ENCODE measurements at regions not wholly inside any gene's neighbourhood (a gene's known extent, or its start where the extent isn't known, plus 50 kb on each side); places are given as distances from the start of the nearest gene placed in this dataset.

DNA sequence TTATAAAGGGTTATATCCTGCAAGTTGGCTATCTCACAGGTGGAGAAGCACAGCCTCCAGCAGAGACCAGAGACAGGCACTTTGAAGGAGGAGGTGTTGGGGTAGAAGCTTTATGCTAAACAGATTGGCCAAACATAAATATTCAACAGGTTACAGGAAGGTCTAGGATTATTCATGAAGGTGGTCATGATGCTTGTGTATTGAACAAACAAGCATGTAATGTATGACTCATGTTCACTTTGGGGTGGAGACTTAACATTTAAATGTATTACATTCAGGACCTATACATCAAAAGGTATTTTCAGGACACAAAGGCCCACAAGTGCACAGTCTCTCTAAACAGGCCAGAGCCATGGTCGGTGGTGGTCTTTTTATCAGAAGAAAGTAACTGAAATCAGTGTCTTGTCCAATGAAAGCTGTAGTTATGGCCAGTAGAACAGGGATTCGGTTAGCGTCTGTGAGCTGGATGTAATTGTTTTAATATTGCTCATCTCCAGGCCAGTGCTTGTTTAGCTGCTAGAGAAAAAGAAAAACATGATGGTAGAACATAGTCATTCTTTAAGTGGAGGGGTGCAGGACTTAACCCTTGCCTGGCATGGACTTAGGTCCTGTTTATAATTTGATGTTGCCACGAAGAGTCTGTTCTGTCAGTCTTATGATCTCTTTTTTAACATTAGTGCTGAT is 555.2 kb upstream of the PCDH10 start:
- no peak overlapping the region for H3K27ac ChIP-seq
- no peak overlapping the region for H3K4me3 ChIP-seq
- WGBS = 65% methylated on average over 4 of the region's 4 CpGs
- no peak for DNase-seq (ENCODE audit: low spot score)
- H3K4me1 ChIP-seq (replicated peaks) = no peaks in the 10 kb centered on the region
- H3K27me3 ChIP-seq (replicated peaks; ENCODE audit: insufficient read depth) = no peaks in the 10 kb centered on the region
- TF ChIP-seq, protein P1, sequence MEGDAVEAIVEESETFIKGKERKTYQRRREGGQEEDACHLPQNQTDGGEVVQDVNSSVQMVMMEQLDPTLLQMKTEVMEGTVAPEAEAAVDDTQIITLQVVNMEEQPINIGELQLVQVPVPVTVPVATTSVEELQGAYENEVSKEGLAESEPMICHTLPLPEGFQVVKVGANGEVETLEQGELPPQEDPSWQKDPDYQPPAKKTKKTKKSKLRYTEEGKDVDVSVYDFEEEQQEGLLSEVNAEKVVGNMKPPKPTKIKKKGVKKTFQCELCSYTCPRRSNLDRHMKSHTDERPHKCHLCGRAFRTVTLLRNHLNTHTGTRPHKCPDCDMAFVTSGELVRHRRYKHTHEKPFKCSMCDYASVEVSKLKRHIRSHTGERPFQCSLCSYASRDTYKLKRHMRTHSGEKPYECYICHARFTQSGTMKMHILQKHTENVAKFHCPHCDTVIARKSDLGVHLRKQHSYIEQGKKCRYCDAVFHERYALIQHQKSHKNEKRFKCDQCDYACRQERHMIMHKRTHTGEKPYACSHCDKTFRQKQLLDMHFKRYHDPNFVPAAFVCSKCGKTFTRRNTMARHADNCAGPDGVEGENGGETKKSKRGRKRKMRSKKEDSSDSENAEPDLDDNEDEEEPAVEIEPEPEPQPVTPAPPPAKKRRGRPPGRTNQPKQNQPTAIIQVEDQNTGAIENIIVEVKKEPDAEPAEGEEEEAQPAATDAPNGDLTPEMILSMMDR (IDR thresholded peaks at IDR 0.05) = no peak
- TF ChIP-seq POLR2A (IDR thresholded peaks at IDR 0.05) = no peak
- TF ChIP-seq POLR2AphosphoS5 (IDR thresholded peaks at IDR 0.05) = no peak
- no peaks in the 10 kb centered on the region for H3K36me3 ChIP-seq
- H3K9me3 ChIP-seq = no peaks in the 10 kb centered on the region
- intact Hi-C loops (cut with DNase I) = no loop called here

DNA sequence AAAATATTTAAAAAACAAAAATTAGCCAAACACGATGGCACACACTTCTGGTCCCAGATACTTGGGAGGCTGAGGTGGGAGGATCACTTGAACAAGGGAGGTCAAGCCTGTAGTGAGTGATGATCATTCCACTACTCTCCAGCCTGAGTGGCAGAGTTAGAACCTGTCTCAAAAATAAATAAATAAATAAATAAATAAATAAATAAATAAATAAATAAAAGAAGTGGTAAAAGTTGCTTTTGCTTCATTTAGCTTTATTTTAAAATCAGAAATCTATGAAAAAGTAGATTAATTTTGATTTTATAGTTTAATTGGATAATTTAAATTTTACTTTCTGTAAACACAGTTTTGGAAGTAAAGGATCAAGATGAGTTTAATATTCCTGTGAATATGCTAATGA is 552.9 kb upstream of the PCDH10 start:
- H3K27ac ChIP-seq = no peak overlapping the region
- WGBS = 93% methylated on average over 1 of the region's 1 CpG
- H3K4me1 ChIP-seq (replicated peaks) = no peaks in the 10 kb centered on the region
- H3K4me3 ChIP-seq = no peak overlapping the region
- intact Hi-C loops (cut with DNase I) = no loop called here
- H3K36me3 ChIP-seq = no peaks in the 10 kb centered on the region
- DNase-seq (ENCODE audit: low spot score) = no peak
- TF ChIP-seq, protein P1 (IDR thresholded peaks at IDR 0.05) = no peak
- no peak for TF ChIP-seq POLR2A (IDR thresholded peaks at IDR 0.05)
- TF ChIP-seq POLR2AphosphoS5 (IDR thresholded peaks at IDR 0.05) = no peak
- no peaks in the 10 kb centered on the region for H3K27me3 ChIP-seq (replicated peaks; ENCODE audit: insufficient read depth)
- no peaks in the 10 kb centered on the region for H3K9me3 ChIP-seq

DNA sequence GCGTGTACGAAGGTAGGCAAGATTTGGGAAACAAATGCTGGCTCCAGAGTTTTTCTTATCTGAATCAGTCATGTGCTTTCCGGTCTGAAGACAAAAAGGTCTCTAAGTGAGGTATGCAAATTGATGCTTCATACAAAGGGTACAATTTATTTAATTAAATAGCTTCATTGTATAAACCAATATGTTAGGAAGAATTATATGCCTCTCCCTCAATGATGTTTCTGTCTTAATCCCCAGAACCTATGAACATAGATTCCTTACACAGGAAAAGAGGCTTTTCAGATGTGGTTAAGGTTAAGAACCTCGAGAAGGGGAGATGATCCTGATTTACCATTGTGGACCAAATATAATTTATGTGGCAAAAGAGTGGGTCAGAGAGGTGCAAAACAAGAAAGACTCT is 543.5 kb upstream of the PCDH10 start:
- 70% methylated on average over 4 of the region's 4 CpGs for WGBS
- no peak for DNase-seq (ENCODE audit: low spot score)
- no peak overlapping the region for H3K27ac ChIP-seq
- no peaks in the 10 kb centered on the region for H3K4me1 ChIP-seq (replicated peaks)
- H3K27me3 ChIP-seq (replicated peaks; ENCODE audit: insufficient read depth) = no peaks in the 10 kb centered on the region
- H3K9me3 ChIP-seq = no peaks in the 10 kb centered on the region
- intact Hi-C loops (cut with DNase I) = no loop called here
- no peak overlapping the region for H3K4me3 ChIP-seq
- H3K36me3 ChIP-seq = no peaks in the 10 kb centered on the region
- TF ChIP-seq POLR2A (IDR thresholded peaks at IDR 0.05) = no peak
- TF ChIP-seq, protein P1 (IDR thresholded peaks at IDR 0.05) = no peak
- no peak for TF ChIP-seq POLR2AphosphoS5 (IDR thresholded peaks at IDR 0.05)

DNA sequence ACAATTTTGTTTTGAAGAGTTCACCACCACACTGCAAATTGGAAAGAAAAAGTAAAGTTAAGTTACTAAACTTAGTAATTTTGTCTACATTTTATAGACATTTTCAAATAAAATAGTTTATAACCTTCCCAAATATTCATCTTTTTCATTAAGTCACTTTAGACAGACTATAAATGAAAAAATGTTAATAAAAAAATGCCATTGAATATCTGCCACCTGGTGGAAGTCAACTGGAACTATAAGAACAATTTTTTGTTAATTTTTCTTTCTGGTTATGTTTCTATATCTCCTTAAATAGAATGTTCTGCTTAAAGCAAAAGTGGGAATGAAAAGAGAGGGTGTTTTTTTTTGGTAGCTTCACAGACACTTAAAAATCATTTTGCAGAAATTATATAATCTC is 534.4 kb upstream of the PCDH10 start:
- intact Hi-C loops (cut with DNase I) = no loop called here
- no peak overlapping the region for H3K27ac ChIP-seq
- H3K27me3 ChIP-seq (replicated peaks; ENCODE audit: insufficient read depth) = no peaks in the 10 kb centered on the region
- no peak for DNase-seq (ENCODE audit: low spot score)
- no peaks in the 10 kb centered on the region for H3K9me3 ChIP-seq
- no peak overlapping the region for H3K4me3 ChIP-seq
- no peaks in the 10 kb centered on the region for H3K36me3 ChIP-seq
- H3K4me1 ChIP-seq (replicated peaks) = no peaks in the 10 kb centered on the region
- TF ChIP-seq, protein P1 (IDR thresholded peaks at IDR 0.05) = no peak
- TF ChIP-seq POLR2A (IDR thresholded peaks at IDR 0.05) (no peak), POLR2AphosphoS5 (IDR thresholded peaks at IDR 0.05) (no peak)

DNA sequence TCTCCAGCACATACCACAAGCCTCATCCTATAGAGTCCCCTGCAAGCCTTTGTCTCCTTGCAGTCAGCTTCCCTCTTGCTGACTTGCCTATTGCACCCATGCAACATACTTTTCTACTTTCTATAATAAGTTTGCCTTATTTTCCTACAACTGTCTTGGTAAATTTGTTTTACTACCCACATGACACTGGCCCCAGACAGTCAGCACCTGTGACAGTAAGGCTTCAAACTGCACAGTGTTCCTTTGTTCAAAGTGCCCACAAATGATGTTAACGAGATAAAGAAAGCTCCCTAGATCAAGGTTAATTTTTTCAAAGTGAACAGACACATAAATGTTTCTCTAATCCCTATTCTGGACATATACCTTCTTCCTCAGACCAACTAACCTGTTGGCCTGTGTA is 529.1 kb upstream of the PCDH10 start:
- Histone ChIP-seq H3K27ac (no peak overlapping the region), H3K27me3 (replicated peaks; ENCODE audit: insufficient read depth) (no peaks in the 10 kb centered on the region), H3K4me1 (replicated peaks) (no peaks in the 10 kb centered on the region), H3K9me3 (no peaks in the 10 kb centered on the region), H3K4me3 (no peak overlapping the region), H3K36me3 (no peaks in the 10 kb centered on the region)
- 40% methylated on average over 1 of the region's 1 CpG for WGBS
- DNase-seq (ENCODE audit: low spot score) = no peak
- no peak for TF ChIP-seq POLR2AphosphoS5 (IDR thresholded peaks at IDR 0.05)
- TF ChIP-seq, protein P1 (IDR thresholded peaks at IDR 0.05) = no peak
- no peak for TF ChIP-seq POLR2A (IDR thresholded peaks at IDR 0.05)
- intact Hi-C loops (cut with DNase I) = no loop called here

All from prostate gland (tissue), 2 donors.